ENCODE measurements at regions not wholly inside any gene's neighbourhood (a gene's known extent, or its start where the extent isn't known, plus 50 kb on each side); places are given as distances from the start of the nearest gene placed in this dataset.

- DNase-seq, result no peak
Observed at GRCh38 chr3:104715972-104716371, 650.7 kb upstream of the ALCAM start.

GRCh38 chr3:104717828-104718196 lies 648.9 kb upstream of the ALCAM start:
- no peak for DNase-seq

GRCh38 chr3:104723000-104723399 lies 643.7 kb upstream of the ALCAM start:
- no peak for DNase-seq

- DNase-seq, result no peak
Observed at GRCh38 chr3:104731074-104731473, 635.6 kb upstream of the ALCAM start.

GRCh38 chr3:104734627-104735026 lies 632.1 kb upstream of the ALCAM start:
- no peak for DNase-seq

GRCh38 chr3:104735691-104736090 lies 631.0 kb upstream of the ALCAM start:
- DNase-seq, result no peak

- peak; percentile 18 for DNase-seq
Observed at GRCh38 chr3:104738271-104738670, 628.4 kb upstream of the ALCAM start.

- no peak for DNase-seq
Observed at GRCh38 chr3:104740874-104741379, 625.8 kb upstream of the ALCAM start.

GRCh38 chr3:104742044-104742443 lies 624.7 kb upstream of the ALCAM start:
- DNase-seq, result no peak

- no peak for DNase-seq
Observed at GRCh38 chr3:104745313-104745712, 621.4 kb upstream of the ALCAM start.

- no peak for DNase-seq
Observed at GRCh38 chr3:104746056-104746455, 620.7 kb upstream of the ALCAM start.

- no peak for DNase-seq
Observed at GRCh38 chr3:104750581-104750980, 616.1 kb upstream of the ALCAM start.

- DNase-seq, result no peak
Observed at GRCh38 chr3:104755791-104756190, 610.9 kb upstream of the ALCAM start.

GRCh38 chr3:104763007-104763406 lies 603.7 kb upstream of the ALCAM start:
- DNase-seq, result no peak

- DNase-seq, result no peak
Observed at GRCh38 chr3:104764496-104764895, 602.2 kb upstream of the ALCAM start.

GRCh38 chr3:104768886-104769285 lies 597.8 kb upstream of the ALCAM start:
- DNase-seq, result no peak

GRCh38 chr3:104779324-104779723 lies 587.4 kb upstream of the ALCAM start:
- no peak for DNase-seq

GRCh38 chr3:104781112-104781511 lies 585.6 kb upstream of the ALCAM start:
- no peak for DNase-seq

- no peak for DNase-seq
Observed at GRCh38 chr3:104785947-104786346, 580.8 kb upstream of the ALCAM start.

- no peak for DNase-seq
Observed at GRCh38 chr3:104787306-104787705, 579.4 kb upstream of the ALCAM start.

- DNase-seq, result no peak
Observed at GRCh38 chr3:104788807-104789206, 577.9 kb upstream of the ALCAM start.

GRCh38 chr3:104791331-104791730 lies 575.4 kb upstream of the ALCAM start:
- no peak for DNase-seq

- DNase-seq, result no peak
Observed at GRCh38 chr3:104796556-104796955, 570.2 kb upstream of the ALCAM start.

GRCh38 chr3:104805042-104805441 lies 561.7 kb upstream of the ALCAM start:
- DNase-seq, result no peak

- no peak for DNase-seq
Observed at GRCh38 chr3:104805508-104805907, 561.2 kb upstream of the ALCAM start.

- DNase-seq, result no peak
Observed at GRCh38 chr3:104810896-104811295, 555.8 kb upstream of the ALCAM start.
